CD4-positive, alpha-beta T cell treated with Interleukin-6 for 4 hours (primary cell): ENCODE measurements at regions not wholly inside any gene's neighbourhood (a gene's known extent, or its start where the extent isn't known, plus 50 kb on each side); places are given as distances from the start of the nearest gene placed in this dataset.

ENCODE experiments used
- DNase-seq: peaks from one replicate; pipeline ENCODE4 v3.0.0-alpha.2; 2020; ENCODE audit warnings: mixed read lengths

- DNase-seq, result no peak
Measured at GRCh38 chr4:120163895-120164294, 97.2 kb upstream of the MAD2L1 start.

- DNase-seq, result no peak
Measured at GRCh38 chr4:120158841-120159463, 92.3 kb upstream of the MAD2L1 start.

DNA sequence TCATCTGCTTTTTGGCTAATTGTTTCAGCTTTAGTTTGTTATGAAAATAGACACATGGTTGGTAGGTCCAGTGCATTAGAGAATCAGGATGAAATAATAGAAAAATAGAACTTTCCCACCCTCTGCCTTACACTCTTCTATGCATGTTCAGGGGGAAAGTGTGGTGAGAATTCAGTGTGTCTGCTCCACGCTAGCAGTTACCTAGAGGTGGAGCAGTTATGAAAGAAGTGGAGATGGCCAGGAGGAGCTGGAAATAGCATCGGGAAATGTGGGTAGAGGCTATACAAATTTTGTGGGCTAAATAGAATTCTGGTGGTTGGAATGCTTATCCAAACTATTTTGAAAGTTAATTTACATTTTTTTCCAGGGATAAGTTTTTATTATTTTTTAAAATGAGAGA, 91.4 kb upstream of the MAD2L1 start:
- no peak for DNase-seq

DNA sequence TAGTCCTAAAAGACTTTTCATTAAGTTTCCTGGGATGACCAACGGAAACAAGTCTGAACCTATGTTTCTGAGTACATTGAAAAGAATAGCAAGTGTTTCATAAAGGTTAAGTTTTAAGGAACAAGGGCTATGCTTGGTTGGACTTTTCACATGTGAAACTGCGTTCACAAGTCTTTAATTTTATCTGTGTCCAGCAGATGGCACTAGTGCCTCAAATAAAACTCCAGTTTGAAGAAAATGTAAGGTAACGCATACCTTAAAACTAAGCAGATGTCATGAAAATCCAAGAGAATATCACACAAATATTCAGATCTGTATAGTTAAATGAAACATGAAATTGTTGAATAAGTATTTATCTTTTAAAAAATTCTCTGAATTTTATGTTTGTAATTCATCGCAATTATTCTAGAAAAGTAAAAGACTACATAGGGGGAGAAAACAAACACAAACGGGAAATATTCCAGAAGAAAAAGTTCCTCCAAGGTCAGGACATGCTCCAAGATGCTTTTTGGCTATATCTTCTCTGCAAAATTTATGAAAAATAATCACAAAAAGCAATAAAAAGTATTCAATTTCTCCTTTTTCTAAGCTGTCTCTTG, 89.6 kb upstream of the MAD2L1 start:
- peak; percentile 46 for DNase-seq

DNA sequence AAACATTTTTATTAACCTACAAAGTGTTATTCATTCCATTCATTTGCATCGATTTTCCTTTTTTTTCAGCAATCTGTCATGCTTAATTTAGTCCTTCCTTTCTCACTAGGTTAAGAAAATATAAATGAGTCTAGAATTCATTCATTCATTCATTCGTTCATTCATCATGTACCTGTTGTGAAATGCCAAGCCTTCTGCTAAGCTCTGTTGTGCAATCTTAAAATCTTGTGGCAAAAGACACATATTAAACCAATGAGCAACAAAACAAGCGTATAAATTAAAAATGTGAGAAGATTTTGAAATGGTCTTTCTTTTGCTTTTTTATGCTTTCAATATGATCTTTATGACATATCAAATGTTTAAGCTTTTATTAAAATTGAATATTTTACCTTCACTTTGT, 88.6 kb upstream of the MAD2L1 start:
- no peak for DNase-seq

GRCh38 chr4:120144634-120145033, 78.0 kb upstream of the MAD2L1 start:
- DNase-seq, result no peak

DNA sequence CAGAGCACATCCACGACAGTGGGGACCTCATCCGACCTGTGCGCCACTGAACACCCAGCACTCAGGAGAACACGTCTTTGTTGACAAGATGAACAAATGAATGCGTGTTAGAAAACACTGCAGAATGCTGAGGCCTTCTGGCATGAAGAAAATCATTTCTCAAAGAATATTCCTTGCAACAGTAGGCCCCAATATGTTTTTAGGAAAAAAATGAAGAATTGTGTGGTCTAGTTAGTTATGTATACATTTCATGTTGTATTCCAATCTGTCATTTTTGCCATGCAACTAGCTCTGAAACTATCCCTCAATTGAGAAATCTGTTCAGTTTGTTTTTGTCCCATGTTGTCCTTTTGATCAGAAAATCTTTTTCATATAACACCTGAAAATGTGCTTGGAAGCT, 77.4 kb upstream of the MAD2L1 start:
- no peak for DNase-seq

DNA sequence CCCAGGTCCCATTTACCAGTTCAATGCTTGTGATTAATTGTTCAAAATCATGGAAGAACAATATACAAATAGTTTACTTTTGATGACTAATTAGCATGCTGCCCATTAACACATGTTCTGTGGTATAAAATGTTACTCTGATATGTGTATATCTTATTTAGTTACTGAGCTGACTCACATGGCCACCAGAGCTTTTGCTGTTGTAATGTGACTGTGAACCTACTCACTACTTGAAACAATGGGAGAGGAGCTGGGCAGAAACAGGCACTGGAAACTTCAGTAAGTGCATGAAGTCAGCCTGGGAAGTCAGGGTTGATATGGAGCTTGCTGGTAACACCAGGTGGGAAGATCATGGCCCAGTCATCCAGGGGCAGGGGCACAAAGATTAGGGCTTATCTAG, 72.7 kb upstream of the MAD2L1 start:
- no peak for DNase-seq

DNA sequence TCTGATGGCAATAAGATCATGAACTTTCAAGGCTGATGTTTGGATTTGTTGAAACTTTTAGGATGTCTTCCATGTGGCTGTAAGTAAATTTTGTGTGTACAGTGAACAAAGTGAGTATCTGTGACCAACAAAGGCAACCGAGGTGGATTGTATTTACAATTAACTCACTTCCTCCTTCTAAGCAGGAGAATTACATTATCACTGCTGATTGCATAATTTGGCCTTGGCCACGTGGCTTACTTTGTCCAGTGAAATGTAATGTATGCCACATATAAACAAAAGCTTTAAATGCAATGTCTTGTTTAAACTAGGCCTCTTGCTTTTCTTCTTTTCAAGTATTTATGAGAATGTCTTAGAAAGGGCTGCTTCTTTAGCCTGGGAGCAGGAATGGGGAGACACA, 66.3 kb upstream of the MAD2L1 start:
- DNase-seq, result no peak

- DNase-seq, result no peak
Measured at GRCh38 chr4:120130786-120131185, 64.1 kb upstream of the MAD2L1 start.
